GM23248 (cell line): ENCODE measurements at regions not wholly inside any gene's neighbourhood (a gene's known extent, or its start where the extent isn't known, plus 50 kb on each side); places are given as distances from the start of the nearest gene placed in this dataset.

Source experiments
- EZH2 ChIP-seq: fragments of 200-600 bp; sonication (generic); IDR thresholded peaks from 2 replicates; pipeline ENCODE4 v1.6.1; 2018; ENCODE audit warnings: antibody characterized with exemption, mild to moderate bottlenecking; ENCODE audit not compliant: insufficient read depth, poor library complexity, severe bottlenecking
- EZH2phosphoT487 ChIP-seq: fragments of 200-600 bp; sonication (generic); IDR thresholded peaks from 2 replicates; pipeline ENCODE4 v1.6.1; 2018; ENCODE audit warnings: antibody characterized with exemption, moderate library complexity, mild to moderate bottlenecking, low read depth; ENCODE audit not compliant: insufficient read depth

DNA sequence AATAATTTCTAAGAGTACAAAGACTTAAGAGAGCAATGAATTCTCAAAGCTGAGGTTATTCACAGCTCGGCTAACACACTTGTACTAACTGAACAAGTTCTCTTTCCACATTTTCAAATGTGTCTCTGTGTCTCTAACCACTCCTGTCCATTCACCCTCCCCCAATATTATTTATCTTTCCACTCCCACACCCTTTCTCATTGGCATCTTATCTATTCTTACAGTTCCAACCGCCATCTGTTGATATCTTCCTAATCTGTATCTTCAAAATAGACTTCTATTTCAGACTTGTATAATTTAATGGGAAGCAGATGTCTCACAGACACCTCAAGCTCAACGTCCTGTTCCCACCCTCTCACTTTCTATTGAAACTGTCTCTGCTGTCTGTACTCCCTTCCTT is 205.9 kb downstream of the ANXA1 start:
- TF ChIP-seq EZH2 (no peak), EZH2phosphoT487 (no peak)
